Ovary (tissue), 7 donors: ENCODE measurements at regions not wholly inside any gene's neighbourhood (a gene's known extent, or its start where the extent isn't known, plus 50 kb on each side); places are given as distances from the start of the nearest gene placed in this dataset.

Experiments
- DNase-seq, 5 donors: peaks; one replicate each; pipeline ENCODE4 v3.0.0-alpha.2; 2019 to 2020
- H3K27ac ChIP-seq, 2 donors: fragments of 200-600 bp; one replicate each; pipeline versions ENCODE4 v1.5.1 to v1.8.0; 2019 to 2022
- H3K27me3 ChIP-seq: fragments of 200-600 bp; one replicate; pipeline ENCODE4 v1.8.0; 2022
- H3K36me3 ChIP-seq: fragments of 200-600 bp; sonication (generic); one replicate; pipeline ENCODE4 v1.5.1; 2019
- H3K4me1 ChIP-seq: one replicate; pipeline ENCODE4 v1.8.1; 2013; ENCODE audit warnings: mild to moderate bottlenecking, moderate library complexity; ENCODE audit not compliant: insufficient read depth
- H3K4me3 ChIP-seq: fragments of 200-600 bp; sonication (generic); one replicate; pipeline ENCODE4 v1.5.1; 2017
- H3K9me3 ChIP-seq, 2 donors: fragments of 200-600 bp in 1 of 2; sonication (generic) in 1 of 2; one replicate each; pipeline versions ENCODE4 v1.5.1 to v1.8.1; 2013 to 2019; ENCODE audit warnings: mild to moderate bottlenecking in 1 of 2, moderate library complexity in 1 of 2
- CTCF ChIP-seq, 3 donors: fragments of 450-650 bp in 2 of 3; fragments of 200-600 bp in 1 of 3; IDR thresholded peaks; one replicate each; pipeline versions ENCODE4 v1.5.1 to v1.8.0; 2016 to 2022; ENCODE audit warnings: antibody characterized with exemption in 3 of 3, mild to moderate bottlenecking in 1 of 3
- EP300 ChIP-seq: sonication (generic); formaldehyde crosslinking; IDR thresholded peaks from one replicate; pipeline ENCODE4 v1.6.1; 2017; ENCODE audit warnings: antibody characterized with exemption
- POLR2A ChIP-seq: fragments of 450-650 bp; IDR thresholded peaks from one replicate; pipeline ENCODE4 v1.6.1; 2017; ENCODE audit warnings: antibody characterized with exemption, mild to moderate bottlenecking, moderate library complexity
- WGBS, 3 donors: extraction: QIAGEN DNeasy Blood & Tissue Kit in 1 of 3; methylation state at CpG; one replicate each; pipeline versions ENCODE4 v1.1.5 to v1.1.7; 2013 to 2017; 5-methylcytosine and 5-hydroxymethylcytosine counted together
- intact Hi-C, 4 donors: fragments of 100-400 bp; cut with DNase I; formaldehyde crosslinking; loops; one replicate each; pipeline versions ENCODE4 v1.11.0 to v1.15.1; 2022 to 2023
- donor health status: DM: no; HTN: no; CAD: no; lungs with moderate emphysema.
- donor health status: DM: no; HTN: no; CAD: no.
- donor health status: Bipolar disorder and iron deficiency.
- donor health status: DM: no; HTN: no; CAD: no.
- donor health status: DM: yes; HTN: yes; CAD: no.

DNA sequence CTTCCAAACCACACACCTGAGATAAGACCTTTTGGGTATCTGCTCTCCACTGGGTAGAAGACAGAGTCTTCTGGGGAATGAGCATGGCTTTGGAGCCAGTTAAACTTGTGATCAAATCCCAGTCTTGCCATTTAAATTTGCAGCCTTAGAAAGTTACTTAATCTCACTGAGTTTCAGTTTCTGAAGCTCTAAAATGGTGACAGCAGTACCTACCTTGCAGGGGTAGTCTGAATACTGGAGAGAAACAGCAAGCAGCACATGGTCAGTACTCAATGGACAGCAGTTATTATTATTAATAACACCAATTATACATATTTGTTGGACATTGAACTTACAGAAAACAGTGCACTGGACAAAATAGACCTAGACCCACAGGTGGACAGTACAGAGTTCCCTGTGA lies 260.9 kb downstream of the MAN2A1 start:
- Histone ChIP-seq H3K27ac (no peak overlapping the region), H3K4me1 (no peaks in the 10 kb centered on the region), H3K4me3 (no peak overlapping the region), H3K27me3 (no peaks in the 10 kb centered on the region), H3K9me3 (no peaks in the 10 kb centered on the region), H3K36me3 (no peaks in the 10 kb centered on the region)
- TF ChIP-seq CTCF (IDR thresholded peaks at IDR 0.05) (no peak), POLR2A (no peak), EP300 (no peak)
- intact Hi-C loops = no loop called here
- DNase-seq = no peak

GRCh38 chr5:109951348-109951747 lies 261.6 kb downstream of the MAN2A1 start:
- 82 to 86% (median 85%) methylated on average over 3 of the region's 3 CpGs for WGBS, 3 donors
- Histone ChIP-seq H3K36me3 (no peaks in the 10 kb centered on the region), H3K4me1 (no peaks in the 10 kb centered on the region), H3K9me3 (no peaks in the 10 kb centered on the region), H3K4me3 (no peak overlapping the region), H3K27me3 (no peaks in the 10 kb centered on the region), H3K27ac (no peak overlapping the region)
- TF ChIP-seq EP300 = no peak
- no peak for TF ChIP-seq CTCF (IDR thresholded peaks at IDR 0.05)
- TF ChIP-seq POLR2A = no peak
- DNase-seq = no peak
- intact Hi-C loops = no loop called here

DNA sequence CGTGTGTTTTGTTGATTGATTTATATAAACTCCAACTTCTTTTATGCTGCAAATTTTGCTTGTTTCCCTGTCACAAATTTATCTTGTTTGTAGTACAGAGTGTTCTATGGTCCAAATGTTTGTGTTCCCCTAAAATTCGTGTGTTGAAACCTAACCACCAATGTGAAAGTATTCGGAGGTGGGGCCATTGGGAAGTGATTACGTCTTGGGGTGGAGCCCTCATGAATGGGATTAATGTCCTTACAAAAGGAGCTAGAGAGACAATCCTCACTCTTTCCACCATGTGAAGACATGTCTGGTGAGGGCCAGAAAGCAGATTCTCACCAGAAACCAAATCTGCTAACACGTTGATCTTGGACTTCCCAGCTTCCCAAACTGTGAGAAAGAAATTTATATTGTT lies 262.0 kb downstream of the MAN2A1 start:
- Histone ChIP-seq H3K27ac (no peak overlapping the region), H3K27me3 (no peaks in the 10 kb centered on the region), H3K4me3 (no peak overlapping the region), H3K4me1 (no peaks in the 10 kb centered on the region), H3K36me3 (no peaks in the 10 kb centered on the region), H3K9me3 (no peaks in the 10 kb centered on the region)
- no peak for TF ChIP-seq CTCF (IDR thresholded peaks at IDR 0.05)
- TF ChIP-seq EP300 = no peak
- TF ChIP-seq POLR2A = no peak
- WGBS, 3 donors = 69 to 79% (median 71%) methylated on average over 5 of the region's 5 CpGs
- intact Hi-C loops = no loop called here
- no peak for DNase-seq

DNA sequence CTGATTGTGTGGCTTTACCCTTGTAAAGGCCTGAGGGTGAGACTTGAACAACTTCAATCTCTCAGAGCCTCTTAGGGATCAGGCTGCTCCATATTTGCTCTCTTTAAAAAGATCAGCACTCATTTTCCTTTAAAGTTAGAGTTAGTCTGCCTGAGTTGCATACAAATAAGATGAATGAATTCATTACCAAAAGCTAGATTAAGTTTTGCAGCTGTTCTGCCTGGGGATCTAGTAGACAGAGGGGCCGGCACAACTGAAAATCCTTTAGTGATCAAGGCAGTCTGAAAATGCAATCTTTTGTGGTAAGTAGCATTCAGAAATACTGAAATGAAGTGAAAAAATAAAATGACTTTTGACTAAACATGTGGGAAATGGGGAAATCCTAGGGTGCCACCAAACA lies 264.0 kb downstream of the MAN2A1 start:
- no peaks in the 10 kb centered on the region for H3K27me3 ChIP-seq
- H3K36me3 ChIP-seq = no peaks in the 10 kb centered on the region
- TF ChIP-seq POLR2A (no peak), EP300 (no peak), CTCF (IDR thresholded peaks at IDR 0.05) (no peak)
- no peaks in the 10 kb centered on the region for H3K4me1 ChIP-seq
- intact Hi-C loops = no loop called here
- 86 to 94% (median 89%) methylated on average over 1 of the region's 1 CpG for WGBS, 3 donors
- H3K27ac ChIP-seq = no peak overlapping the region
- no peaks in the 10 kb centered on the region for H3K9me3 ChIP-seq
- no peak overlapping the region for H3K4me3 ChIP-seq
- DNase-seq = no peak

DNA sequence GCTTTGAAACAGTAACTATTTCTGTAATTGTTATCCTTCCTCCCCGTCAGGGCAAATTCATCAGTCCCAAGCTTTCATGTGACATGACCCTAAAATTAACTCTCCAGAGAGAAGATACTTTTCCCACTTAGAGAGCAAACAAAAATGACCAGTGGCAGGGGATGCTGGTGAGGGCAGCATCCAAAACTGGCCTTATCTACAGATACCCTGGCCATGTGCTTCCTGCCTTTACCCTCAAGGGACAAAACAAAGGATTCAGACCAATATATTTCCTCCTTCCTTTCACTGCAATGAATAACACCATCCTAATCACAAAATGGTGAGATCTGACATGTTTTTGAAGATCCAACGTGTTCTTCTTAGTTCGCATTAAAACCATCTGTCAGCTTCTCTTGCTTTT lies 267.2 kb downstream of the MAN2A1 start:
- no peak overlapping the region for H3K27ac ChIP-seq
- H3K36me3 ChIP-seq = no peaks in the 10 kb centered on the region
- TF ChIP-seq EP300 = no peak
- TF ChIP-seq POLR2A = no peak
- no peak for TF ChIP-seq CTCF (IDR thresholded peaks at IDR 0.05)
- DNase-seq = no peak
- intact Hi-C loops = no loop called here
- H3K4me1 ChIP-seq = no peaks in the 10 kb centered on the region
- no peaks in the 10 kb centered on the region for H3K27me3 ChIP-seq
- H3K4me3 ChIP-seq = no peak overlapping the region
- 38 to 54% (median 43%) methylated on average over 3 of the region's 3 CpGs for WGBS, 3 donors
- H3K9me3 ChIP-seq = no peaks in the 10 kb centered on the region
